Activated T-helper 1 cell treated with Interleukin-2 at 50 U/mL for 16 hours (primary cell): ENCODE measurements at regions not wholly inside any gene's neighbourhood (a gene's known extent, or its start where the extent isn't known, plus 50 kb on each side); places are given as distances from the start of the nearest gene placed in this dataset.

Experiments used
- DNase-seq: peaks from one replicate; pipeline ENCODE4 v3.0.0-alpha.2; 2020; ENCODE audit warnings: low read depth

- no peak for DNase-seq
Observed at GRCh38 chr15:31151301-31152233, 50.0 kb upstream of the TRPM1 start.

- DNase-seq: no peak
Observed at GRCh38 chr15:31153531-31153930, 52.0 kb upstream of the TRPM1 start.

GRCh38 chr15:31155151-31155550 is 53.6 kb upstream of the TRPM1 start:
- DNase-seq: no peak

DNA sequence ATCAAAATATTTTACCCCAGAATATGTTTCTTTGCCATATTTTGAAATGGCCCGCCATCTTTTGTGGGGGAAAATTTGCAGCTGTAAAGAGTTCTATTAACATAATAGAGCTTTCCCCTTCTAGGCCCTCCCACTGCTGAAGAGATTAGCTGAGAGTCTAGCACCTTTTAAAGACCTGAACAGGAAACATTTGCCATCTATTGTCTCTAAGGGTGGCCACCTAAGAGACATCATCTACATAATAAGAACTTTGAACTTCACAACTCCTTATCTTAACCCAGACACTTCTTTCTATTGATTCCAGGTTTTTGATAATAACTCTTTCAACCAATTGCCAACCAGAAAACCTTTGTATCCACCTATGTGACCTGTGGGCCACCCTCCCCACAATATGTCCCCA is 54.7 kb upstream of the TRPM1 start:
- no peak for DNase-seq

DNA sequence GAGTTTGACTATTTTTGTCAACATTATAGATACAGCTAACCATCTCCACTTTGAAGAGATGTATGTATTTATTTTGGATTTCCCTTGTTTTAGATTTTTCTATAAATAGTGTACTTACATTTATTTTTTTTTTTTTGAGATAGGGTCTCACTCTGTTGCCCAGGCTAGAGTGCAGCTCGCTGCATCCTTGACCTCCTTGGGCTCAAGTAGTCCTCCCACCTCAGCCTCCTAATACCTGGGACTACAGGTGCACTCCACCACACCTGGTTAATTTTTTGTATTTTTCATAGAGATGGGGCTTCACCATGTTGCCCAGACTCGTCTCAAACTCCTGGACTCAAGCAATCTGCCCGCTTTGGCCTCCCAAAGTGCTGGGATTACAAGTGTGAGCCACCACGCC is 55.3 kb upstream of the TRPM1 start:
- DNase-seq: no peak

DNA sequence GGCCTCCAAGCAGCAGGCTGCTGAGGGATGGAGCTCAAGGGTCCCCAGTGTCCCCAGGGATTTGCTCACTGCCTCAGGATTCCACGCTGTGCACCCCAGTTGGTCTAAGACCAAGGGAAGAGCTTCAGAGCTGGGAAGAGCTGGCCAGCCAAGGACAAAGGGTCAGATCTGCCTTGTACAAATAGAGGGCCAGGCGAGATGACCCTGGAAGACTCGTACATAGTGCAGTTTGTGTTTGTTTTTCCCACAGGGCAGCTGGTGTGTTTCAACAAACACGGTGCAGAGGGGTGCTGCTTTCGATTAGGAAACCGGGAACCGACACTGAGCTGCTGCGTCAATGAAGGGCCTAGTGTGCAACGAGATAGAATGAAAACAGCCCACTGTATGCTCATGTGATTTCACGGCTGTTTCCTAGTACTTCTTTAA is 56.1 kb upstream of the TRPM1 start:
- DNase-seq: no peak

GRCh38 chr15:31158858-31159569 is 57.5 kb upstream of the TRPM1 start:
- DNase-seq: no peak

DNA sequence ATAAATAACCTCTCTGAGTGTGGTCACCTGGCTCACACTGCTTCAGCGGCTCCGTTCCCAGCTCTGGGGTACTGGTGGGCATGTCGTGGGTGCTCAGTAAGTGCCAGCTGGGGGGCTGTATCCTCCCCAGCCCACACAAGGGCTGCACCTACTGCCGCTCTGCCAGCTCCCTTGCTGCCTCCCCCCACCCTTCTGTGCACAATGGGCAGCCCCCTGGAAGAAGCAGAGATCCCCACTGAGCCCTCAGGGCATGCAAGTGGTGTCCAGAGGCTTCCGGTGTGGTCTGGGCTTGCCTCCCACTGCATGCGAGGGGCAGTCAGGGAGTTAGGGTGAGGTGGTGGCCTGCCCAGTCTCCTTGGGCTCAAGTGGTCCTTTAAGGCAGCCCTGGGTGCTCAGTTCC is 58.3 kb upstream of the TRPM1 start:
- no peak for DNase-seq

DNA sequence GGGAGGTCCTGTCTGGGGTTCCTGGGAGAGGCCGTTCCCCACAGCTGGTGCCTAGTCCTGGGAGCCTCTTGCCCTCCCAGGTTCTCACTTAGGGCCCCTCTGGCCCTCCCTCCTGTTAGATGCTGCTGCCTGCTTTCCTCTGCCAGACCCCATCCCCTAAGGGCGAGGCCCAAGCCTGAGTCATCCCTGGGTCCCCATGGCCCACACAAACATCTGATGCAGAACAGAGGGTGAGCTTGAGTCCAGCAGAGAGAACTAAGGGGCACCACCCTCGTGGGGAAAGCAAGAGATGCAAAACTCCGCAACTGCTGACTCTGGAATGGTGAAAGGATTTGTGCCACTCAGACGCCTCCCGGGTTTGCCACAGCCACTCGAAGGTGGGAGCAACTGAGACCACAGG is 58.8 kb upstream of the TRPM1 start:
- DNase-seq: no peak

GRCh38 chr15:31160740-31161495 is 59.4 kb upstream of the TRPM1 start:
- no peak for DNase-seq

DNA sequence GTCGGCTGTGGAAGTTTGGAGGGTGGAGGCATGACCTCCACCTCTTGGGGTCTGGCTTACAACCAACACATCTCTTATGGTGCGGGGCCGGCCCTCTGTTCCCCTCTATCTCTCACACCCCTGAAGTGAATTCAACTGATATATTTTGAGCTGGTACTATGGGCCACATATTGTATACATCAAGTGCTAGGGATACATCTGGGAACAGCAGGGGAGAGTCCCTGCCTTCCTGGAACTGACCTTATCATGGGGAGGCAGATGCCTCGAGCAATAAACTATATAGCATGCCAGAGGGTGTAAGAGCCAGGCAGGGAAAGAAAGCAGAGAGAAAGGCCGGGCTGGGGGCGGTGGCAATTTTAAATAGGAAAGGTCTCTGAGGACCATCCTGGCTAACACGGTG is 60.4 kb upstream of the TRPM1 start:
- DNase-seq: no peak

- DNase-seq: no peak
Observed at GRCh38 chr15:31162721-31163510, 61.4 kb upstream of the TRPM1 start.

- DNase-seq: no peak
Observed at GRCh38 chr15:31163769-31164572, 62.4 kb upstream of the TRPM1 start.

GRCh38 chr15:31164573-31164912 is 63.0 kb upstream of the TRPM1 start:
- DNase-seq: no peak

DNA sequence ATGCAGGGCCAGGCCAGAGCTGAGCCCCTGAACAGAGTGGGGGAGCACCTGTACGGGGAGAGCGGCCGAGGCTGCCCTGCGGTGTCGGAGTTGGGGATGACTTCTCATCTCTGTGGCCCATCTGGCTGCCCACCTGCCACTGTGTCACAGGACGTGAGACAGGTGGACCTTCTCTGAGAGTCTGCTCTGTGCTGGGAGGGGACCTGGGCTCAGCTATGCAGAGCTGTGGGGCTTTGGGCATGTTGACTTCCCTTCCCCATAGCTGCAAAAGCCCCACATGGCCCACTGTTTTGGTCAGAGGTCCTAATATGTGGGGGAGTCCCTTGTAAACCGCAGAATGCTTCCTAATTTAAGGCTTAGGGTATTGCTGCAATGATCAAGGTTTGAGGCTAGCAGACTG is 68.0 kb upstream of the TRPM1 start:
- no peak for DNase-seq

- DNase-seq: no peak
Observed at GRCh38 chr15:31171731-31172130, 70.2 kb upstream of the TRPM1 start.

DNA sequence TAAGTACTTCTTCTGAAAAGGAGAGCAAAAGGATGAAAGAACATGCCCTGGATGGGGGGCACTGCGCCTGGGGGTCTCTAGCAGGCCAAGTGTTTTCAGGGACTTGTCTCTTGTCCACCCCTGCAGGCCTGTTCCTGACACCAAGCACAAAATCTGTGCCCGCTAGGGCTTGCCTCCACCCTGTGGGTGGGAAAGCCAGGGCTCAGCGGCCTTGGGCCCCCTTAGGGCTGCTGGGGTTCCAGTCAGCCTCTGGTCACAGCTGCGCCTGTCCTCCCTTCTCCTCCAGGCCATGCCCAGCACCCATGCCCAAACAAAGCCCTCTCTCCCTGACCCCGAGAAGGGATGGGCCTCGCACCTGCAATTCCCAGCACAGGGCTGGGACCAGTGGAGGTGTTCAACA is 71.1 kb upstream of the TRPM1 start:
- DNase-seq: no peak

DNA sequence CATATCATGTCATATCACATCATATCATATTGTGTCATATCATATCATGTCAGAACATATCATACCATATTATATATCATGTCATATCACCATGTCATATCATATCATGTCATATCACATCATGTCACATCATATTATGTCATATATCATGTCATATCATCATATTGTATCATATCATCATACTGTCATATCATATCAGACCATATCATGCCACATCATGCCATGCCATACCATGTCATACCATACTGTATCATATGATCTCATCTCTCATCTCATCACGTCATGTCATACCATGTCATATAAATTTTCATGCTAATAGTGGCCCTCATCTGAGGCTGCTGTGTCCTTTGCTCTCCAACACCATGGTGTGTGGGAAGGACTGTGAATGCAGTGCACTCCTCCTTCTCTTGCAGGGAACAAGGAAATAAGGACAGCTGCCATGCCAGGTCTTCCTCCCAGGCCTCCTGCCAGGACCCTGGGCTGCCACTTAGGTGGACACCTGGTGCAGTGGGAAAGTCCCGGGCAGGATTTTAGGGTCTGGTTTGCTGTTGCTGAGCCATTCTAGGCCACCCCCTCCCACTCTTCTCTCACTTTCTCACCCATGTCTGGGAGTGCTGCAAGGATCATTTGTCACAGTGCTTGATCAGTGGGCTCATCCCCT is 72.4 kb upstream of the TRPM1 start:
- no peak for DNase-seq

- DNase-seq: no peak
Observed at GRCh38 chr15:31175484-31175883, 74.0 kb upstream of the TRPM1 start.

GRCh38 chr15:31177951-31178350 is 76.4 kb upstream of the TRPM1 start:
- no peak for DNase-seq

GRCh38 chr15:31178705-31179104 is 77.2 kb upstream of the TRPM1 start:
- no peak for DNase-seq
